GM19328 (cell line): ENCODE measurements at regions not wholly inside any gene's neighbourhood (a gene's known extent, or its start where the extent isn't known, plus 50 kb on each side); places are given as distances from the start of the nearest gene placed in this dataset.
"Not testable (repeated sequence)": the region's sequence is repeated elsewhere in the genome, so short reads cannot be mapped to it uniquely, and the experiment has no call there.

Experiments
- ATAC-seq: cut with Tn5 transposase; IDR thresholded peaks from one replicate; pipeline ENCODE4 v1.9.1; 2021; ENCODE audit warnings: mild to moderate bottlenecking, moderate library complexity; ENCODE audit not compliant: unreplicated experiment

DNA sequence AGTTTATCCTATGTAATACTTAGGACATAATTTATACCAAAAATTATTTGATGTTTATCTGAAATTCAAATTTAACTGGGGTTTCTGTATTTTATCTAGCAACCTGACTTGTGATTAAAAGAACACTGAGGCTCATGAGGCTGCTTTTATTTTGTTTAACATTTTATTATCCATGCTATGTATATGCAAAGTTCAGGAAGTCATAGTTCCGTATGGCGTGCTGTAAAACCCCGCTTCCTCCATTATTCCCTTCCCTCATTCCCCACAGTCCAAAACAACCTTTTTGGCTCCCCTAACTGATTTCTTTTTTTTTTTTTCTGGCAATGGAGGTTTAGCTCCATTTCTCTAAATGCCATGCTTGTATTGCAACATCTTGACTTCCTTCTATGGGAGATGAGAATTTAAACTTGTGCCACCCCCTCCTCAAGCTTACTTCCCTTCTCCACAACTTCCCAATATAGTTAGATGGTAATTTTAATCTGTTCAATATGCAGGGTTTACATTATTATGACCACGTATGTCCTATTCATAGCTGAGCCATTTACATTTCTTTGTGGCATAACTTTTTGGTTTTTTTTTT lies 138.0 kb upstream of the DNAH14 start:
- ATAC-seq = no peak

DNA sequence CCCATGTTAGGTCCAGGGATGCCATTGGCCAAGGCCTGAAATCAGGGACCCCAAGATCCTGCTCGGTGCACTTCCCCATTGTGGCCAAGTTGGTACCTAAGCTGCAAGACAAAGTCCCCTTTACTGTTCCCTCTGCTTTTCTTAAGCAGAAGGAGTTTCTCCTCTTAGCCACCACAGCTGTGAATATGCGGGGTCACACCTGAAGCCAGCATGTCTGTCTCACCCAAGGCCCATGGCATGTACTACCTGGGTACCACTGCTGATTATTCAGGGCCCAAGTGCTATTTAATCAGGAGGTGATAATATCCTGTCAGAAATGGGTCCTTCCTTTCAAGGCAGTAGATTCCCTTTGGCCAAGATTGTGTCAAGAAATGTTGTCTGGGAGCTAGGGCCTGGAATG lies 133.9 kb upstream of the DNAH14 start:
- ATAC-seq = no peak

DNA sequence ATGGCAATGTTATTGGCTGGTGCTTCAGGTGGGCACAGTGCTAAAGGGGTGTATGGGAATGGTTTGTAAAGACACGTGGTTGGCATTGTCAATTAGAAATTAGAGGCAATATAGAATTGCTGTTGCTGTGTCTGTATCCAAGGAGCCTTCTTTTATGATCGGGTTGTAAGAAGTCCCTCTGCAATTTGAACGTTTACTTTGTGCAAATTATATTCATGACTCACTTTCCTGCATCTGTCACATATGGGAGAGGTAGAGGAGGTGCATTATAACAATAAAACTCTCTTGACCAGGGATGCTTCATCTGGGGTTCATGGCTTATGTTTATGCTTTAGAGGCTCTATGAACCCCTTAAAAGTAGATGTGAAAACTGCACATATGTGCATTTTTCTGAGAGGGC lies 130.4 kb upstream of the DNAH14 start:
- ATAC-seq = no peak

DNA sequence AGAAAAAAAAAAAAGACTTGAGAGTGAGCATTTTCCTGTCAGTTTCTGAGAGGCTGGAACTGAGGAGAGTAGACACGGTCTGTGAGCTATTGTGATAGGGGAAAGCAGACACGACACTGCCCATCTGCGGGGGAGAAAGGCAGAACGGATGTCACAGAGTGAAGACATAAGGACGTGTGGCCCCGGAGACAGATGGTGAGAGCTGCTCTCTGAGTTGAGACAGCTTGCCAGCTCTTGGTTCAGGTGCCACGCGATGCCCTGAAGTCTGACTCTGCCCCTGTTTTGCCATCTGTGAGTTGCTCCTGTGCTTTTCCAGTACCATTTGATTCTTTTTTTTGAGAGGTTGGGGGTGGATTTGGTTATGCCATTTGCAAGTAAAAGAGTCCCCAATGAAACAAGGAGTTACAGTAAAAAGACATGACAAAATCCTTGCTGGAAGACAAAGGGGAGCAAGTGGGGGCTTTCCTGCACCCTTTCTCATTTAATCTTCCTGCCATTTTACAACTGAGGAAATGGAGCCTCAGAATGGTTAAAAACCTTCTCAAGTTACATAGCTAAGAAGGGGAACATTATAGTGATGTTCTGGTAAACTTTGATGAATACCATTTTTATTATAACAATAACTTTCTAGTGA lies 128.9 kb upstream of the DNAH14 start:
- ATAC-seq = no peak

DNA sequence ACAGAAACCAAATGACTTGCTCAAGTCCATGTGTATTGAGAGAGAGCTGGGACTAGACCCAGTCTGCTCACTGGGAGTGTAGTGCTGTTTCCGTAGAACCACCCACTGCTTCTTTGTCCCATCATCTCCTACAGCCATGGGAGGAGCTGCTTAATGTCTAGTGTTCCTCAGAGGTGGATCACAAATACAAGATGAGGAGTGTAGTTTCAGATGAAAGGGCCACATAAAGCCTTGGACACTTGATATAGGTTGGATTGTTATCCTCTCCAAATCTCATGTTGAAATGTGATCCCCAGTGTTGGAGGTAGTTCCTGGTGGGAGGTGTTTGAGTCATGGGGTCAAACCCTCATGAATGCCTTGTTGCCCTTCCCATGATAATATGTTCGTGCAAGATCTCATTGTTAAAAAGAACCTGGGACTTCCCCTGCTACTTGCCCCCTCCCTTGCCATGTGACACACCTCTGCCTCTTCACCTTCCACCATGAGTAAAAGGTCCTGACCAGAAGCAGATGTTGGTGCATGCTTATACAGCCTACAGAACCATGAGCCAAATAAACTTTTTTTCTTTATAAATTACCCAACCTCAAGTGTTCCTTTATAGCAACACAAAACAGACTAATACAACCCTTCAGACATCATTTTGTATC lies 127.5 kb upstream of the DNAH14 start:
- ATAC-seq = no peak

DNA sequence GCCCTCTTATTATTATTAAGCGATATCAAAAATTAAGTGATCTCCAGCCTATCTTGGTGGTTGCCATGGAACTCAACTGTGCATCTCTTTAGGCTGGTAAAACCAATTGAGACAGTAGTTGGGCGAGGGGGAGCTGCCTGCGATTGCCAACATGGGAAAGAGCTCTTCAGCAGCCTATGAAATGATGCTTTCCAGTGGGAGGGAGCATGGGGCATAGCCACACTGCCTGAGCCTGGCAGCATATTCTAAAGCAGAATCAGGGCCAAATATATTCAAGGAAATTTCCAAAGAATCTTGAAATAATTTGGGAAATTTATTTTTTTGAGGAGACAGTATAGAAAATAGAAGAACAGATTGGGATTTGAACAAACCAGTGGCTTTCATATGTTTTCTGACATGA lies 126.9 kb upstream of the DNAH14 start:
- ATAC-seq = no peak

DNA sequence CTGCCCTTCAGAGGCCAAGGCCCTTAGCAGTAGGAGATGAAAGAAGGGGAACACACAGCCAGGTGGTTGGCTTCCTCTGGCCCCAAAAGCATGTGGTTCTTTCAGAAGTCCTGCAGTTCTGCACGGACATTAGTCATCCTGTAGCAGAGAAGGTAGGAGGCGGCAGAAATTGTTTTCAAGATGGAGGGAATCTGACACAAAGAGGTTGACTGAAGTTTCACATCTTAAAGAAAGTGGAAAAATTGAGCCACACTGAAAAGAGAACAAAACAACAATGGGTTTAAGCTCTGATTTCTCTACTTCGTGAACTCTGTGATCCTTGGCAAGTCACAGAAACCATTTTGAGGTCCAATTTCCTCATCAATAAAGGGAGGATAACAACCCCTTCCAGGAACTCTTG lies 125.3 kb upstream of the DNAH14 start:
- ATAC-seq = no peak

DNA sequence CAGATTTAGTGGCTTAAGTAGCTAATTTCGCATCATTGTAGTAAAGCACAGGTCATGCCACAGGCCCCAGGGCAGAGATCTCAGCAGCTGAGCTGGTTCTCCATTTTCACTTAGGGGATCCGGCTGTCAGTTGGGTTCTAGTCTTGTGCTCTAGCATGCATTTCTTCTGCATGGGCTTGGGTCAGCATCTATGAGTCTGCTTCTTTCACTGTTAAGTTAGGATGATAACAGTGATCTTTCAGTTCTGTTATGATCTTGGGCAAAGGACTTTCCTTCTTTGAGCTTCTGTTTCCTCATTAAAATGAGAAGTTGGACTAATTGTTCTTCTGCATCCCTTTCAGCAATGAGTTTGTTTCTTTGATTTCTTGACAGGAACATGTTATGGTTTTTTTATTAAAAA lies 123.6 kb upstream of the DNAH14 start:
- ATAC-seq = no peak

DNA sequence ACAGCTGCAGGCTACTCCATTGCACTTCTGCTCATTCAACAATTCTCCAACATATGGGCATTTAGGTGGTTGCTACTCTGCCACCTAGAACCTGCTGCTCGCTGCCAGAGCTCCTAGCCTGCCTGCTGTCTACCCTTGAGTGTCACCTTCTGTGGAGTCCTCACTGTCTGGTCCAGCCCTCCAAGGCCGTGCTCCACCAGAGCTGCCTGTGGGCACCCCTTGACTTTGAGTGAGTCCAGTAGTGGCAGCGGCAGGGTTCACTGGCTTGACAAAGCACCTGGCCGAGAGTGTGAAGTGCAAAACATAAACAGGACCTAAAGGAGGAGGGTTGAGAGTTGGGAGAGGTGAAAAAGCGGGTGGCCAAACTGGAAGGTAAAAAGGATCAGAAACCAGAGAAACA lies 120.3 kb upstream of the DNAH14 start:
- ATAC-seq = no peak

DNA sequence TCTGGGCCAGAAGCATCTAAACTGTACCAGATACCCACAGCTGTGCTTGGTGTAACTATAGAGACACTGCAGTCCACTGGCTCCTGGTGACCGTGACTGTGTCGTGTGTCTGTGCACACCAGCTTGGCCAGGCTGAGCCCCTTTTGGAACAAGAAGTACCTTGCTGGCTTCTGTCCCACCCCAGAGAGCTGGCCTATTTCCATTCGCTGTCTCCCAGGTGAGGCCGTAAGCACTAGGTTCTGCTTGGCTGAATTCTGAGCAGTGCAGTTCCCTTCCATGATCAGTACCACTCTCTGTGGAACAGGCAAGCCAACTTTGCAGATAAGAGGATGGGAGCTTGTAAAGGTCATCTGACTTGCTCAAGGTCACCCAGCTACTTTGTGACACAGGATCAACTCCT lies 119.9 kb upstream of the DNAH14 start:
- no peak for ATAC-seq

DNA sequence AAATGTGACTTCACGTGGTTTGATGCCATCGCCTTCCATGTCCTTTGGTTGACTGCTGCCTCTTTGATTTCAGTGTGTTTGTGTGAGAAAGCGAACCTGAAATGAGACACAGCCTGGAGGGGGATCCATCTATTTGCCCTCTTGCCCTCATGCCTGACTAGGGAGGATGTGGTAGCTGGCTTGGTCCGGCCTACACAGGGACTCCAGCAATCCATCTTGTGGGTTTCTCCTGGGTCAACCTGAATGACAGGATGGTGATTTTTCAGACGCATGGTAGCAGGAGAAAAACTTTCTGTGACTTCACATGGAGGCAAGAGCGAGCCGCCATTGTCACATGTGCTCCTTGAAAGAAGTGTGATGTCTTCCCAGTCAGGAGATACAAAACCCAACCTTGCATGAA lies 117.9 kb upstream of the DNAH14 start:
- no peak for ATAC-seq

DNA sequence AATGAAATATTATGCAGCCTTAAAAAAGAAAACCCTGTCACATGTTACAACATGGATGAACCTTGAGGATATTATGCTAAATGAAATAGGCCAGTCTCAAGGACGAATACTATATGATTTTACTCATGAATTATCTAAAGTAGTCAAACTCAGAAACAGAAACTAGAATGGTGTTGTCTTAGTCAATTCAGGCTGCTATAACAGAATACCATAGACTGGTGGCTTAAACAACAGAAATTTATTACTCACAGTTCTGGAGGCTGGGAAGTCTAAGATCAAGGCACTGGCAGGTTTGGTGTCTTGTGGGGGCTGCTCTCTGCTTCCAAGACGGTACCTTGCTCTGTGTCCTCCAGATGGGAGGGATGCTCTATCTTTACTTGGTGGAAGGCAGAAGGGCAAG lies 113.8 kb upstream of the DNAH14 start:
- ATAC-seq = no peak

DNA sequence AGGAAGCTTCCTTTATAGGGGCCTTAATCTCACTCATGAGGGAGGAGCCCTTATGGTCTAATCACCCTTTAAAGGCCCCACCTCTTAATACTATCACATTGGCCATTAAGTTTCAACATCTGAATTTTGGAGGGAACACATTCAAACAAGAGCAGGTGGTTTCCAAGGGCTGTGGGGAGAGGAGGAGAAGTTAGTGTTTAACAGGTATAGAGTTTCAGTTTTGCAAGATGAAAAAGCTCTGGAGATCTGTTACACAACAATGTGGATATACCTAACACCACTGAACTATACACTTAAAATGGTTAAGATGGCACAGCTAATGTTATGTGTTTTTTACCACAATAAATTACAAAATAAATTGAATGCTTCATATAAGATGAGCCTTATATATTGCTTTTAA lies 113.4 kb upstream of the DNAH14 start:
- ATAC-seq = no peak

DNA sequence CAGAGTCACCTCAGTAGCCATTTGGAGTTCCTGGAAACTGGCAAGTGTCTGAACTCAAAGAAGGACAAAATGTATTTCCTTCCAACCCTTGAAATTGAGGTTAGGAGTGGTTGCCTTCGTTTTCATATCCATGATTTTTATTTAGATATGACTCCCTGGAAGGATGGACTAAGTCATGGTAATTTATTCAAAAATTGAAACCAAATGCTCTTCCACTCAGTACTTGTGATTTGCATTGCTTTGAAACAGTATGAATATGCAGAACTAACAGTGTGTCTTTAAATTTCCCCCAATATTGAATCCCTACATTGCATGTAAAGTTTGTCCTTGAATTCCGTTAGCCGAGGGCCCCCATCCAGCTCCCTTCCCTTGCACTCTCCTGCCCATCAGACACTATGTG lies 112.1 kb upstream of the DNAH14 start:
- no peak for ATAC-seq

DNA sequence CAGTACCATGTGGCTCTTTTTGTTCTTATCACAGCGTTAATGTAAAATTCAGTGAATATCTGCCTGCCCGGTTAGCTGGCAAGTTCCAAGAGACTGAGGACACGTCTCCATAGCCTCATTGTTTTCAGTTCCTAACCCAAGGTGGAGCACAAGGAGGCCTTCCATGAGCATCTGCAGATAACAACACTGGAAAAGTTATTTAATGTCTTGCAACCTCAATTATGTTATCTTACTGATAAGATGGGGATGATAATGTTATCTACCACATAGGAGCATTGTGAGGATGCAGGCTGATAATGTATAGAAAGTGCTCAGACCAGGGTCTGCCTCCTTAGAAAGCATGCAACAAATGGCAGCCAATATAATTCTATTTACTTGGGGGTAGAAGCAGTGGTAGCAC lies 109.6 kb upstream of the DNAH14 start:
- ATAC-seq = no peak

DNA sequence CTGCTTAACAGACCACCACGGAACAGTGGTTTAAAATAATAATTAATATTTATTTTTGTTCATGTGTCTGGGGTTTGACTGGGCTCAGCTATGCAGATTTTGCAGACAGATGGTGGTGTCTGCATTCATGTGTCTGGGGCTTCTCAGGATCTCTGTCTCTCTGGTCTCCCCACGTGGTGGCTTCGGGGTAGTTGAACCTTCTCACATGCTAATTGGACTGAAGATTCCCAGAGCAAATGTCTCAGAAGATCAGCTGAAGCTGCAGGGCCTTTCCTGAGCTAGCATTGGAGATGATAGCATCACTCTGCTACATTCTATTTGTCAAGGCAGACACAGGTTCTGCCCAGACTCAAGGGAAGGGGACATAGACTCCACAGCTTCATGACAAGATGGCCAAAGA lies 109.1 kb upstream of the DNAH14 start:
- no peak for ATAC-seq

DNA sequence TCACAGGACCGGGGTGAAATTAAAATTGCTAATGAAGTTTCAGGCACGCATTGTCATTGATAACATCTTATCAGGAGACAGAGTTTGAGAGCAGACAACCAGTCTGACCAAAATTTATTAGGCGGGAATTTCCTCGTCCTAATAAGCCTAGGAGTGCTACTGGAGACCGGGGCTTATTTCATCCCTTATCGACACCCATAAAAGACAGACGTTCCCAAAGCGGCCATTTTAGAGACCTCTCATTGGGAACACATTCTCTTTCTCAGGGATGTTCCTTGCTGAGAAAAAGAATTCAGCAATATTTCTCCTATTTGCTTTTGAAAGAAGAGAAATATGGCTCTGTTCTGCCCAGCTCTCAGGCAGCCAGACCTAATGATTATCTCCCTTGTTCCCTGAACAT lies 107.7 kb upstream of the DNAH14 start:
- ATAC-seq = not testable (repeated sequence)

DNA sequence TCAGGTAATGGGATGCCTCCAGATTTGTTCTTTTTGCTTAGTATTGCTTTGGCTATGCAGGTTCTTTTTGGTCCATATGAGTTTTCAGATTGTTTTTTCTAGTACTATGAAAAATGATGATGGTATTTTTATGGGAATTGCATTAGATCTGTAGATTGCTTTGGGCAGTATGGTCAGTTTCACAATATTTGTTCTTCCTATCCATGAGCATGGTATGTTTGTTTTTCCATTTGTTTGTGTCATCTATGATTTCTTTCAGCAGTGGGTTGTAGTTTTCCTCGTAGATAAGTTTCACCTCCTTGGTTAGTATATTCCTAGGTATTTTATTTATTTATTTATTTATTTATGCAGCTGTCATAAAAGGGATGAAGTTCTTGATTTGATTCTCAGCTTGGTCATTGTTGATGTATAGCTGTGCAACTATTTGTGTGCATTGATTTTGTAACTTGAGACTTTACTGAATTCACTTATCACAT lies 103.9 kb upstream of the DNAH14 start:
- no peak for ATAC-seq

DNA sequence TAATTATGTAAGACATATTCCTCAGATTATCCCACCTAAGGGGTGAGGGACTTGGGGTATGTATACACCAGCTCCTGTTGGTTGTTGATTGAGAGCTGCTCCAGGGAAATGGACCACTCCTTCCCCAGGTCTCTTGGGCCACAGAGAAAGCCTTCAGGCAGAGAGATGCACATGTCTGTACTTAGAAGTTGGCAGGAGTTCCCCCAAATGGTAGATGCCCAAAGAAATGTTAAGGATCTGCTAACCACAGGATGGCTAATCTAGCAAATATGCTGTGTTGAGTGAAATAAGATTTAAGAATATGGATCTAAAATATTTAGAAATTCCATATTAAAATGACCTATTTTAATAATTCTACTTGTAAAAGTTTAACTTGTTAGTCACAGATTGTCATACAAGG lies 100.8 kb upstream of the DNAH14 start:
- ATAC-seq = no peak

DNA sequence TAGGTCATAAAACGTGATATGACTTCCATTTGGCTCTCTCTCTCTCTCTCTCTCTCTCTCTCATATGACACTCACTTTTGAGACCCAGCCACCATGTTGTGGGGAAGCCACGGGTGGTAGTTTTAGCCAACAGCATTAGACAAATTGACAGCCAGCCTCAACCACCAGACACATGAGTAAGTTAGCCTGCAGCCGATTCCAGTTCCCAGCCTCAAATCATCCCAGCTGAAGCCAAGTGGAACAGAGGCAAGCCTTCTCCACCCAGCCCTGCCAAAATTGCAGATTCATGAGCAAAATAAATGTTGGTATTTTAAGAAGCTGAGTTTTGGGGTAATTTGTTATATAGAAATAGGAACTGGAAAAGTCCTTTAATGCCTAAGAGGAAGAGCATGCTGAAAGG lies 98.0 kb upstream of the DNAH14 start:
- ATAC-seq = no peak

DNA sequence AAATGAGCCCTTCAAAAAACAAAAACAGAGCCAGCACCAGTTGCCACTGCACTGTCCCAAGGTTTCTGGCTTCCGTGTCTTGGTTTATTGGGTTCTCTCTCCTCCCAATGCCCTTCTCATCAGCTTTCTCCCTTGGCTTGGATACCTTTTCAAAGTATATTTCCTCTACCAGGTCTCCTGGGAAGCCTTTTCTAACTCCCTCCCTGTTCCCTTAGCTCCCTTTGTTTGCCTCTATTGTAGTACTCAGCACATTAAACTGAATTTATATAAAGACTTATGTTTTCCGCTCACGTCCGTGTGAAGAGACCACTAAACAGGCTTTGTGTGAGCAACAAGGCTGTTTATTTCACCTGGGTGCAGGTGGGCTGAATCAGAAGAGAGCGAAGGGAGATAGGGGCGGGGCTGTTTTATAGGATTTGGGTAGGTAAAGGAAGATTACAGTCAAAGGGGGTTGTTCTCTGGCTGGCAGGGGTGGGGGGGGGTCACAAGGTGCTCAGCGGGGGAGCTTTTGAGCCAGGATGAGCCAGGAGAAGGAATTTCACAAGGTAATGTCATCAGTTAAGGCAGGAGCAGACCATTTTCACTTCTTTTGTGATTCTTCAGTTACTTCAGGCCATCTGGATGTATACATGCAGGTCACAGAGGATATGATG lies 89.7 kb upstream of the DNAH14 start:
- not testable (repeated sequence) for ATAC-seq

DNA sequence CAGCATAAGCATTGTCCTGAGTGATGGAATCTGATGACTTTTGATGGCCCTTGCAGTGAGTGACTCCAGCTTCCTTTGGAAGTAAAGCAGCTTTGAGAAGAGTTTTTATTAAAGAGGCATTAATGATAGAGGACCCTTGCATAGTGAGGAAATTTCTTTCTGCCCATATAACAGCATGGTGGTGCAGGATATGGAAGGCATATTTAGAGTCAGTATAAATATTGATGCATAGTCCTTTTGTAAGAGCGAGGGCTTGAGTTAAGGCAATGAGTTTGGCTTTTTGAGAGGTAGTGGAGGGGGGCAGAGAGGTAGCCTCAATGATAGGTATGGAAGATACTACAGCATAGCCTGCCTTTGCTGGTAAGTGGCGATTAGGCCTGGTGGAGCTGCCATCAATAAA lies 87.7 kb upstream of the DNAH14 start:
- ATAC-seq = not testable (repeated sequence)
